HG03025 (cell line): ENCODE measurements at regions not wholly inside any gene's neighbourhood (a gene's known extent, or its start where the extent isn't known, plus 50 kb on each side); places are given as distances from the start of the nearest gene placed in this dataset.
A peak's percentile ranks its signal among the peaks of the same experiment; 100 is the strongest.

Experiments used
- ATAC-seq: cut with Tn5 transposase; IDR thresholded peaks from one replicate; pipeline ENCODE4 v1.9.1; 2021; ENCODE audit warnings: mild to moderate bottlenecking, moderate library complexity; ENCODE audit not compliant: unreplicated experiment, low FRiP score

DNA sequence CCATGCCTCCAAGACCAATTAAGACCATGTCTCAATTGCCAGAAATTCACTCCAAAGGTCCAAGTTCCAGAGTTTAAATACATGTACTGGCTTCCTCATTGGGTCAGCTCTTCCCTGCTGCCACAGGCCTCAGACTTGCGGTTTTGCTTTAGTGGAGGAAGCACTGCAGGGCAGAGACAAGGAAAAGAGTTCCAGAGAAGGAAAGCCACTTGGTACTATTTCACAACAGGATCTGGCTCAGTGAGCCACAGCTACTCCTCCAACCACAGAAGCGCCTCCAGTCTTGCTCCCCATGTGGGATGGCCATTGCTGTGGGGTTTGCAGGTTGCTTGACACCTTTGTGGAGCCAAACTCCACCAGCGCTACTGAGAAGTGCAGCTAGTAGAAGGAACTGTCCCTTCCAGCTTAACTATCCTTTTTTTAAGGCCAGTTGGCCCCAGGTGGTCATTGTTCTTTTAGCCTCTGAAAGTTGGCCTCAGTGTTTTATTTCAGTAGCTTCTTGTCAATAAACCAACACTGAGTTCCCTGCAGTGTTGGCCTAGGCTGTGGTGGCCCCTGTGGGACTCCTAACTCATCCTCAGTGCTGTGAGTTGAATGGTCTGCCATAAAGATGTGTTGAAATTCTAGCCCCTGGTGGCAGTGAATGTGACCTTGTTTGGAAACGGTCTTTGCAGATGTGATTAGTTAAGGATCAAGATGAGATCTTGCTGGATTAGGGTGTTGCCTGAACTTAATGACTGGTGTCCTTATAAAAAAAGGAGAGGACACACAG is 93.7 kb upstream of the DAP start:
- no peak for ATAC-seq

DNA sequence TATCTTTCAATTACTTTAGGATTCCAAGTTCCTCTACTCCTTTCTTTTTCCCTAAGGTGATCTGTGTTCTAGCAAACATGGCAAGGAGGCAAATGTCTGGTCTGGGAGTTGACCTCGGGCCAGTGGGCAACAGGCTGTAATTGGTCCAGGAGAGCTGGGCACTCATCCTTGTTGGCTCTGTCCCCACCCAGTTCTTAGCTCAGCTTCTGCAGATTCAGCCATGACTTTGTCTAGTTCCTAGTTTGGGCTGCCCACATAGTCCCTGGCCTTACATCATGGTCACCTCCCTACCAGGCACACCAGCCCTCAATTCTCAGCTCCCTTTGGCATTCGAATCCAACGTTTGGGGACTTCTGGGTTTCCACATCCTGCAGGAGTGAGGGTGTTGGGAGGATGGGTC is 92.1 kb upstream of the DAP start:
- no peak for ATAC-seq

DNA sequence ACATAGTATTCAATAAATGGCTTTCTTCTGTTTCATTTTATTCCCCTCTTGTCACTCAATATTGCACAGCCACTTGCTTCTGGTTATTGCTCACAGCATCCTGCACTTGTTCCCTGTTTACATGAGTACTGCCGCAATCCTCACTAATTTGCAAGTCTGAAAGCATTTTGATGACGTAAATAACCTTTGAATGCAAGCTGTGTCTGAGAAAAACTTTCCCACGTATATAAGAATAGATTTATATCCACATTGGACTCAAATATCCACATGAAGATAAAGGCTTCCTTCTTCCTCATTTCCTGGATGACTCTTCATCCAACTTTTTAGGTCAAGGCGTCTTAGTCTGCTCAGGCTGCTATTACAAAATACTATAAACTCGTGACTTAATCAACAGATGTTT is 88.2 kb upstream of the DAP start:
- no peak for ATAC-seq

DNA sequence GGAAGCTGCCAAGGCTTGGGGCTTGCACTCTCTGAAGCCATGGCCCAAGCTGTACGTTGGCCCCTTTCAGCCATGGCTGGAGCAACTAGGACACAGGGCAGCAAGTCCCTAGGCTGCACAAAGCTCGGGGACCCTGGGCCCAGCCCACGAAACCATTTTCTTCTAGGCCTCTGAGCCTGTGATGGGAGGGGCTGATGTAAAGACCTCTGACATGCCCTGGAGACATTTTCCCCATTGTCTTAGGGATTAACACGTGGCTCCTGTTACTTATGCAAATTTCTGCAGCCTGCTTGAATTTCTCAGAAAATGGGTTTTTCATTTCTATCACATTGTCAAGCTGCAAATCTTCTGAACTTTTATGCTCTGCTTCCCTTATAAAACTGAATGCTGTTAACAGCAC is 83.0 kb upstream of the DAP start:
- no peak for ATAC-seq

DNA sequence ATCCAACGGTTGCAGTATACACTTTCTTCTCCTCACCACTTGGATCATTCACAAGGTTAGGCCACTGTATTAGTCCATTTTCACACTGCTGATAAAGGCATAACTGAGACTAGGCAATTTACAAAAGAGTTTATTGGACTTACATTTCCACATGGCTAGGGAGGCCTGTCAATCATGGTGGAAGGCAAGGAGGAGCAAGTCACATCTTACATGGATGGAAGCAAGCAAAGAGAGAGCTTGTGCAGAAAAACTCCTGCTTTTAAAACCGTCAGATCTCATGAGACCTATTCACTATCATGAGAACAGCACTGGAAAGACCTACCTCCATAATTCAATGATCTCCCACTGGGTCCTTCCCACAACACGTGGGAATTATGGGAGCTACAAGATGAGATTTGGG is 81.8 kb upstream of the DAP start:
- no peak for ATAC-seq

DNA sequence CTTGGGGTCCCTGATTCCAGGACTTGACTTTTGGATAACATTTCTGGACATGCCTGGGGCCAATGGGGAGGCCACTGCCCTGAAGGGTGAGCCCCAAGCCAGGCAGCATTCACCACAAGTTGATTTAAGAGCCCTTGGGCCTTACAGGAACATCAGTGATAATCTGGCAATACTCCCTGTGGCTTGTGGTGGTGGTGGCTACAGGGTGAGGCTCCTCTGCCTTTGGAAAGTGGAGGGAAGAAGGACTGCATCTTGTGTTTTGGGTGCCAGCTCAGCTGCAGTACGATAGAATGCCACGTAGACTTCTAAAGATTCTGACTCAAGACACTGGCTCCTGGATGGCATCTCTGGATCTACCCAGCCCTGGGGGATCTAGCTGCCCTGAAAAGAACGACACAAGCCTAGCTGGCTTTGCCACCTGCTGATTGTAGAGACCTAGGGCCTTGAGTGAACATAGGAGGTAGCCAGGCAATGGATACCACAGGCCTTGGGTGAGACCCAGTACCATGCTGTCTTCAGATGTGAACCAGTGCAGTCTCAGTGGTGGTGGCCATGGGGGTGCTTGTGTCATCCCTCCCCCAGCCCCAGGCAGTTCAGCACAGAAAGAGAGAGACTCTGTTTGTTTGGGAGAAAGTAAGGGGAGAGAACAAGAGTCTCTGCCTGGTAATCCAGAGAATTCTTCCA is 79.0 kb upstream of the DAP start:
- no peak for ATAC-seq

DNA sequence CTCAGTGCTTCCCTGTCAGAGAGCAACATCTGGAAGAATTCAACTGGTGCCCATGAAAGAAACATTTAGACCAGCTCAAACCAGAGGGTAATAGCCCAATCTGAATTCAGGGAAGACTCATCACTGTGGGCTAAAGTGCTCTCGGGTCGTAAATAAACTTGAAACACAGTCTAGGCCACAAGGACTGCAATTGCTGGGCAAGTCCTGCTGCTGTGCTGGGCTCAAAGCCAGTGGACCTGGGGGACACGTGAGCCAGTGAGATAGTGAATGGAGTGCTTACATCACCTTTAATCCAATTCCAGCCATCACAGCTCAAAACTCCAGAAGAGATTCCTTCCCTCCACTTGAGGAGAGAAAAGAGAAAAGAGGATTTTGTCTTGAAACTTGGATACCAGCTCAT is 78.1 kb upstream of the DAP start:
- ATAC-seq = no peak

DNA sequence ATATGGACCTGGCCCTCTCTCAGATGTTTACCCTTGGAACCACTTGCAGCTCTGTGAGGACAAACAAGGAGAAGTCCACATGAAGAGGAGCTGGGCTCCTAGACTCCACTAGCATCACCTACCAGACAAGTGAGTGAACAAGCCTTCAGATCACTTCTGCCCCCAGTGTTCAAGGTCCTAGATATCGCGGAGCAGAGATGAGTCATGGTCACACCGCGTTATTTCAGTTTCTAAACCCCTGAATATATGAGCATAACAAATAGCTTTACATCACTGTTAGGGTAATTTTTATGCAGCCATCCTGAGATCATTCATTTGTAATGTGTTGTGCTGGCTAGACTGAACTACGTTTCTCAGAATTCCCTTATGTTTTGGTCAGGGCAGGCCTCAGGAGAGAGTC is 77.0 kb upstream of the DAP start:
- ATAC-seq = no peak

DNA sequence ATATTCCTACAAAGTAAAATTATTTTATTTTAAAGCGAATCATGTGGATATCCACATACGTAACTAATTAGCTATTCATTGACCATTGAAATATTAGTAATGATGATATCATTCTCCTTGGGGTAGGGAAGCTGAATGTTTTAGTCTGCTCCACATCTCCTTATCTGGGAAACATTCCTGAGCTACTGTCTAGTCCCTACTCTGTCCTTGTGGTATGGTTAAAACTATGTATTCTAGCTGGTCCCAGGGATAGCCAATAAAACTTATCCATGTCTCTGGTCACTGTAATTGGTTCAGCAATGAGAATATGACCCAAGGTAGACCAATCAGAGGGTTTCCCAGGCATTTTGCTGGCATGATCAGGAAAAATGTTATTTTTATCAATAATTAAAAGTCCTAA is 76.0 kb upstream of the DAP start:
- ATAC-seq = no peak

DNA sequence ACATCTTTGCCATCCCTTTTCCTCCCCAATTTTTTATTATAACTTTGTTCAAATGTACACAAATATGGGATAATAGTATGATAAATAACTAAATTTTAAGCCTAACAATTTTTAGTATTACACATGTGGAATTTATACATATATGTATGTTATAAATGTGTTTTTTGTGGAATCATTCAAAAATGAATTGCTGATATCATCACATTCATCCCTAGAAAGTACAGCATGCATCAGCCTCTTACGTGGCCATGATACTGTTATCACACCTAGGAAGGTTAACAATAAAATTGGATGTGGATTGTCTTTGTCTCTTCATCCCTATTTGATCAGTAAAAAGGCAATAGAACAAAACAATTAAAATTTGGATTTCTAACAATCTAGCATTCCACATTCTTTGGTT is 73.7 kb upstream of the DAP start:
- ATAC-seq = no peak

DNA sequence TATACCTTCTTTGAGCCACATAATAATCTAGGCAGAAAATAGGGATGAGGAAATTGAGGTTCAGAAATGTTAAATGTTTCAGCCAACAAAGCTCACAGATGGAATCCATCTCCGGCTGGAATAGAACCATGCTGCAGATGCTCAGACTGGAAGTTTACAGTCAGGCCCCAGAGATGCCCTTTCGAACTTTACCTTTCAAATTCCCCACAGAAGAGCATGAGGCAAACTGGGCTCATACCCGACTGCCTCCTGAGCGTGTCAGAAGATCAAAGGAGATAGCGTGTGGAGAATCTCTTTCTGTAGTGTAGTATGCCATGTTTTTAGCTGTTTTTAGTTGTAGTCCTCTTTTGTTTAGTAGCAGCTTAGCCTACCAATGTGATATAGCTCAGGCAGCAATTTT is 72.0 kb upstream of the DAP start:
- ATAC-seq = no peak

DNA sequence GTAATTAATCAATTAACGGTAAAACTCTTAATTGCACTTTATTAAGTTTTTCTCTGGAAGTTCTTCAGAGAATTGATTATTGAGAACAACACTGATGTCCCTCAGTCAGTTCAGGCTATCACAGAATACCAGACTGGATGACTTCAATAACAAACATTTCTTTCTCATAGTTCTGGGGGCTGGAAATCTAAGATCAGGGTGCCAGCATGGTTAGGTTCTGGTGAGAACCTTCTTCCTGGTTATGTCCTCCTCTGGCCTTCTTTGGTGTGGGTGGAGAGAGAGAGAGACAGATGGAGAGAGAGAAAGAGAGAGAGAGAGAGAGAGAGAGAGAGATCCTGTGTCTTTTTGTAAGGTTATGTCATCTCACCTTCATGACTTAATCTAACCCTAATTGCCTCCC is 71.4 kb upstream of the DAP start:
- ATAC-seq = no peak

DNA sequence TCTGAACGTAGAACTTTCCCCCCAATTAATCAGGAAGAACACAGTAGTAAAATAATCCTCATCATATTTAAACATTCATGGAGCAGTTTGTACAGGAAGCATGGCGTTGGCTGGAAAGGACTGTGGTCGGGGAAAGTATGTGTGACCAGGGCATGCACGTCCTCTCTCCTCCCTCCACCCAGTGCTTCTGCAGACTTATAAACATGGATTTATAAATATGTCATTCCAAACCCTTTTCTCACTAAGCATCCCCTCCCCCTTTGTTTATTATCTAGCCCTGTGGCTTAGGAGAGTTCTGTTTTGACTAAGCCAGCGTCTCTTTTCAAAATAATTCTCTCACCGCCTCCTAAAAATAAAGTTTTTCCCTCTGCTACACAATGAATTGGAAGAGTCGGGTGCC is 70.4 kb upstream of the DAP start:
- no peak for ATAC-seq

DNA sequence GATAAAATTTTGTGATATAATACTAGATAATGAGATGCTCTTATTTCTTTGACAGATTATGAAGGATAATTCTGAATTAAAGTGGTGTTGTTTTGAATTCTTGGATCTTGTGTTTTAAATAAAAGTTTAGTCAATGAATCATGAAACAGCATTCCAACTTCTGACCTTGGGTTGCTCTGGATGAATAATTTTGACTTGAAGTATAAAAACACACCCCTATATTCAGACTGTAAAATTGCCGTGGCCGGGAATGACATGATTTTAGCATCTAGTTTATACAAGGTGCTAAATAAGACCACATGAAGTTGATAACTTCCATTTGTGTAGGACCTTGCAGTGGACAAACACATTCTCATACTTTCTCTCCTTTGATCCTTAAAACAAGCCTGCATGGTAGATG is 67.2 kb upstream of the DAP start:
- ATAC-seq = no peak

DNA sequence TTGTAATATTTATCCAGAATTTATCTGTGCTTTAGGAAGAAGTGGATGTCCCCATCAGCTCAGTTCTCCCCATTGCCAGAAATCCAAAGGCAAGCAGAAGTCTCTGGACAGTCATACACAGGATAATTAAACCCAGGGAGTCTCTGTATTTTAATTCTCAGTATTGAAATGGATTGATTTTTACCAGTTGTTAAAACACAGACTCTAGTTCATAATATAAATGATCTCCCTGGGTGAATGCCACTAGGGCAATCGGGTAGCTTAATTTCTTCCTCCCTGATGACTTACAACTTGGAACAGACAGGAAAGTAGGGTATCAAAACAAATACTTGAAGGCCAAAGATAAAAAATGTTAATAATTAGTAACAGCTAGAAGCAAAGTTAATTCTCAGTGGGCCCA is 66.5 kb upstream of the DAP start:
- no peak for ATAC-seq

DNA sequence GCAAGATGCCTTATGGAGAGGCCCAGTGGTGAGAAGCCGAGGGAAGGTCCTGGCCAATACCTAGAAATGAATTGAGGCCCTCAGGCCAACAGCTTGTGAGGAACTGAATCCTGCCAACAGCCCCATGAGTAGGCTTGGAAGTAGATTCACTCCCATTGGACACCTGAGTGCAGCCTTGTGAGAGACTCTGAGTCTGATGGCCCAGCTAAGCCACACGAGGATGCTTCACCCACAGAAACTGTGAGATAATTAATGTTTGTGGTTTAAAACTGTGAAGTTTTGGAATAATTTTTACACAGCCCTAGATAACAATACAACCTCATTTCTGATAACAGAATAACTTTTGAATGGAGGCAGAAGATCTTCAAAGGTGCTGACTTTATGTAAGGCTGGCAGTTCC is 65.9 kb upstream of the DAP start:
- ATAC-seq = no peak

DNA sequence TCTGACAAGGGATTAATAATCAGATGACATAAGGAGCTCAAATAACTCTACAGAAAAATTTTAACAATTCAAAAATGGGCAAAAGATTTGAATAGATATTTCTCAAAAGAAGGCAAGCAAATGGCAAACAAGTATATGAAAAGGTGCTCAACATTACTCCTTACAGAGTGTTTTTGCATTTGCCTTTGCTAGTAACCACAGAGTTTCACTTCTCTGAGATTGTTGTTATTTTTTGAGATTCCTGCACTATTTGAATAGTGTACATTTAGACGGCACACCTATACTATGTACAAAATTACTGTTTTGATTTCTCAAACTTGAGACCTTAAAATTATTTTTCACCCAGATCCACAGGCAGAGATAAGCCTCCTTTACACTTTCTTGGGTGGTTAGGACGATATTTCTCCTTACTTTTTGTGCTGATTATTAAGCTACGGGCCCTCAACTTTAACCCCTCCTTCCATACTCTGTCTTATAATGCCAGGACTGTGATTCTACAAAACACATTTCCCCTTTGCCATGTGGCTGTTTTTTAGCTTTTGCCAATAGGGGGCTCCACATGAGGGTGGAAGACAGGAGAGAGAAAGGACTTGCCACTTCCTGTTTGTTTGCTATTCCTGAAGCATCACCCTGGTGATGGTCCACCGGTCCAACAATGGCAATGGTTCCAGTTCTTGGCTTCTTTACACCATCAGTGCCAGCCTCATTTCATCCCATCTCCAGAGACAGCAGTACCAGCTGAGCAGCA is 65.0 kb upstream of the DAP start:
- ATAC-seq = peak; percentile 98

DNA sequence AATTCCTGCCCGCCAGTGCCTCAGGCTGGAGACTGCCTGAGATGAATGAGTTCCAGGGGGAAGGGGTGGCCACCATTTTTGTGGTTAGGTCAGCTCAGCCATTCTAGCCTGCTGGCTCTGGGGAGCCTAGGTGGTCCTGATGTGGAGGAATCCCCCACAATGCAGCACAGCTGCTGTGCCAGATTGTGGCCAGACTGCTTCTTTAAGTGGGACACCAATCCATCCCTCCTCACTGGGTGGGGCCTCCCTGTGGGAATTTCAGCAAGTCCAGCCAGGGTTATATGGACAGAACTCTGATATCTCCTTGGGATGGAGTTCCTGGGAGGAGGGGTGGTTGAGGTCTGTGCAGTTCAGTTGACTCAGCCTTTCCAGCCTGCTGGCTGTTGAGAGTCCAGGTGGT is 51.2 kb upstream of the DAP start:
- ATAC-seq = no peak
